NB4 (cell line): ENCODE measurements at regions not wholly inside any gene's neighbourhood (a gene's known extent, or its start where the extent isn't known, plus 50 kb on each side); places are given as distances from the start of the nearest gene placed in this dataset.

ENCODE experiments used
- MYC ChIP-seq: IDR thresholded peaks from 2 replicates; pipeline ENCODE4 v1.6.1; 2011; ENCODE audit warnings: low read depth, low read length
- POLR2A ChIP-seq: IDR thresholded peaks from 2 replicates; pipeline ENCODE4 v1.6.1; 2011; ENCODE audit warnings: mild to moderate bottlenecking; ENCODE audit not compliant: insufficient read length; ENCODE audit errors: extremely low read depth
- TF ChIP-seq, protein P1 (sequence below): IDR thresholded peaks from one replicate; pipeline ENCODE4 v1.5.1; 2012; ENCODE audit warnings: low read depth, low read length
- TF ChIP-seq, protein P2 (sequence below): IDR thresholded peaks from 2 replicates; pipeline ENCODE4 v1.6.1; 2011; ENCODE audit warnings: low read depth, low read length

DNA sequence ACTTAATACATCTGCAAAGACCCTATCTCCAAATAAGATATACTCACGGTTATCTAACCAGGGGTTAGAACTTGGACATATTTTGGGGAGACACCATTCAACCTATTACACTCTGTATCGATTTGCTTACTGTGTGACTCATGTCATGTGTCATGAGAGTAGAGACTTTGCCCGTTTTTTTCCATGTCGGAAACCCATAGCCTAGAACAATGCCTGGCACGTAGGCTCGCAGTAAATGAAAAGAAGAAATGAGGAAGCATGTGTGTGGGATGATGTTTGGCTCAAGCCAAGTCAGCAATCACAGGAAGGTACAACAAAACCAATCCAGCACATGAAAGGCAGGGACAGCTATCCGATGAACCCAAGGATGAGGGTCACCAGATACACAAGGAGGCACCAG lies 94.6 kb upstream of the DNAH5 start:
- TF ChIP-seq, protein P1, sequence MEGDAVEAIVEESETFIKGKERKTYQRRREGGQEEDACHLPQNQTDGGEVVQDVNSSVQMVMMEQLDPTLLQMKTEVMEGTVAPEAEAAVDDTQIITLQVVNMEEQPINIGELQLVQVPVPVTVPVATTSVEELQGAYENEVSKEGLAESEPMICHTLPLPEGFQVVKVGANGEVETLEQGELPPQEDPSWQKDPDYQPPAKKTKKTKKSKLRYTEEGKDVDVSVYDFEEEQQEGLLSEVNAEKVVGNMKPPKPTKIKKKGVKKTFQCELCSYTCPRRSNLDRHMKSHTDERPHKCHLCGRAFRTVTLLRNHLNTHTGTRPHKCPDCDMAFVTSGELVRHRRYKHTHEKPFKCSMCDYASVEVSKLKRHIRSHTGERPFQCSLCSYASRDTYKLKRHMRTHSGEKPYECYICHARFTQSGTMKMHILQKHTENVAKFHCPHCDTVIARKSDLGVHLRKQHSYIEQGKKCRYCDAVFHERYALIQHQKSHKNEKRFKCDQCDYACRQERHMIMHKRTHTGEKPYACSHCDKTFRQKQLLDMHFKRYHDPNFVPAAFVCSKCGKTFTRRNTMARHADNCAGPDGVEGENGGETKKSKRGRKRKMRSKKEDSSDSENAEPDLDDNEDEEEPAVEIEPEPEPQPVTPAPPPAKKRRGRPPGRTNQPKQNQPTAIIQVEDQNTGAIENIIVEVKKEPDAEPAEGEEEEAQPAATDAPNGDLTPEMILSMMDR = no peak
- no peak for TF ChIP-seq POLR2A
- no peak for TF ChIP-seq MYC
- TF ChIP-seq, protein P2, sequence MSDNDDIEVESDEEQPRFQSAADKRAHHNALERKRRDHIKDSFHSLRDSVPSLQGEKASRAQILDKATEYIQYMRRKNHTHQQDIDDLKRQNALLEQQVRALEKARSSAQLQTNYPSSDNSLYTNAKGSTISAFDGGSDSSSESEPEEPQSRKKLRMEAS = no peak
